ENCODE measurements at regions not wholly inside any gene's neighbourhood (a gene's known extent, or its start where the extent isn't known, plus 50 kb on each side); places are given as distances from the start of the nearest gene placed in this dataset.

GRCh38 chr6:68044264-68044663, 590.8 kb upstream of the ADGRB3 start:
- no peak overlapping the region for H3K27ac ChIP-seq (ENCODE audit: low read depth, low read length)
- peaks cover 0 to 3% (median 0%) of the 10 kb centered on the region in 5 donors for H3K4me1 ChIP-seq (ENCODE audit: control insufficient read depth in 5 of 5, insufficient read depth in 5 of 5, low read length in 5 of 5)
- H3K27me3 ChIP-seq (ENCODE audit: control insufficient read depth in 5 of 5, insufficient read depth in 4 of 5, low read length in 5 of 5), result no peaks in the 10 kb centered on the region
- peaks cover 0 to 2% (median 0%) of the 10 kb centered on the region in 5 donors for H3K9me3 ChIP-seq (ENCODE audit: control insufficient read depth in 5 of 5, low read length in 5 of 5)
- H3K36me3 ChIP-seq (ENCODE audit: control insufficient read depth in 5 of 5, insufficient read depth in 5 of 5, low read length in 5 of 5), result no peaks in the 10 kb centered on the region
- H3K9ac ChIP-seq (ENCODE audit: low read length in 5 of 5), result no peak overlapping the region
- no peak overlapping the region for H3K4me3 ChIP-seq (ENCODE audit: low read depth in 1 of 5, low read length in 5 of 5)

DNA sequence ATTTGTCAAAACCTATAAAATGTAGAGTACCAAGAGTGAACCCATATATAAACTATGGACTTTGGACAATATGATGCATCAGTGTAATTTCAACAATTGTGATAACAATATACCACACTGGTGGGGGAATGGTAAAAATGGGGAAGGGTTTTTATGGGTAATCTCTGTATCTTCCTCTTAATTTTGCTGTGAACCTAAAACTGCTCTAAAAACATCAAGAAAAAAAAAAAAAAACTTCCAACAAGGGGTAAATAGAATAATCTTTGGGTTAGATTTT, 592.0 kb upstream of the ADGRB3 start:
- no peak overlapping the region for H3K4me3 ChIP-seq (ENCODE audit: low read depth in 1 of 5, low read length in 5 of 5)
- no peaks in the 10 kb centered on the region for H3K36me3 ChIP-seq (ENCODE audit: control insufficient read depth in 5 of 5, insufficient read depth in 5 of 5, low read length in 5 of 5)
- H3K27ac ChIP-seq (ENCODE audit: low read depth, low read length), result no peak overlapping the region
- peaks cover 0 to 3% (median 0%) of the 10 kb centered on the region in 5 donors for H3K4me1 ChIP-seq (ENCODE audit: control insufficient read depth in 5 of 5, insufficient read depth in 5 of 5, low read length in 5 of 5)
- no peaks in the 10 kb centered on the region for H3K9me3 ChIP-seq (ENCODE audit: control insufficient read depth in 5 of 5, low read length in 5 of 5)
- no peak overlapping the region for H3K9ac ChIP-seq (ENCODE audit: low read length in 5 of 5)
- H3K27me3 ChIP-seq (ENCODE audit: control insufficient read depth in 5 of 5, insufficient read depth in 4 of 5, low read length in 5 of 5), result no peaks in the 10 kb centered on the region

- peaks cover 0 to 3% (median 0%) of the 10 kb centered on the region in 5 donors for H3K4me1 ChIP-seq (ENCODE audit: control insufficient read depth in 5 of 5, insufficient read depth in 5 of 5, low read length in 5 of 5)
- no peaks in the 10 kb centered on the region for H3K9me3 ChIP-seq (ENCODE audit: control insufficient read depth in 5 of 5, low read length in 5 of 5)
- H3K9ac ChIP-seq (ENCODE audit: low read length in 5 of 5), result no peak overlapping the region
- H3K27ac ChIP-seq (ENCODE audit: low read depth, low read length), result no peak overlapping the region
- no peak overlapping the region for H3K4me3 ChIP-seq (ENCODE audit: low read depth in 1 of 5, low read length in 5 of 5)
- H3K36me3 ChIP-seq (ENCODE audit: control insufficient read depth in 5 of 5, insufficient read depth in 5 of 5, low read length in 5 of 5), result no peaks in the 10 kb centered on the region
- H3K27me3 ChIP-seq (ENCODE audit: control insufficient read depth in 5 of 5, insufficient read depth in 4 of 5, low read length in 5 of 5), result no peaks in the 10 kb centered on the region
These were observed 592.6 kb upstream of the ADGRB3 start for GRCh38 chr6:68042339-68043121.

- peak overlapping the region in 2 of 5 donors; percentile 38 to 56 for H3K4me3 ChIP-seq (ENCODE audit: low read depth in 1 of 5, low read length in 5 of 5)
- no peaks in the 10 kb centered on the region for H3K9me3 ChIP-seq (ENCODE audit: control insufficient read depth in 5 of 5, low read length in 5 of 5)
- H3K27ac ChIP-seq (ENCODE audit: low read depth, low read length), result no peak overlapping the region
- no peaks in the 10 kb centered on the region for H3K36me3 ChIP-seq (ENCODE audit: control insufficient read depth in 5 of 5, insufficient read depth in 5 of 5, low read length in 5 of 5)
- no peaks in the 10 kb centered on the region for H3K27me3 ChIP-seq (ENCODE audit: control insufficient read depth in 5 of 5, insufficient read depth in 4 of 5, low read length in 5 of 5)
- peaks cover 0 to 3% (median 0%) of the 10 kb centered on the region in 5 donors for H3K4me1 ChIP-seq (ENCODE audit: control insufficient read depth in 5 of 5, insufficient read depth in 5 of 5, low read length in 5 of 5)
- H3K9ac ChIP-seq (ENCODE audit: low read length in 5 of 5), result peak overlapping the region in 1 of 5 donors; percentile 6
These were observed 594.3 kb upstream of the ADGRB3 start for GRCh38 chr6:68040780-68041179.

DNA sequence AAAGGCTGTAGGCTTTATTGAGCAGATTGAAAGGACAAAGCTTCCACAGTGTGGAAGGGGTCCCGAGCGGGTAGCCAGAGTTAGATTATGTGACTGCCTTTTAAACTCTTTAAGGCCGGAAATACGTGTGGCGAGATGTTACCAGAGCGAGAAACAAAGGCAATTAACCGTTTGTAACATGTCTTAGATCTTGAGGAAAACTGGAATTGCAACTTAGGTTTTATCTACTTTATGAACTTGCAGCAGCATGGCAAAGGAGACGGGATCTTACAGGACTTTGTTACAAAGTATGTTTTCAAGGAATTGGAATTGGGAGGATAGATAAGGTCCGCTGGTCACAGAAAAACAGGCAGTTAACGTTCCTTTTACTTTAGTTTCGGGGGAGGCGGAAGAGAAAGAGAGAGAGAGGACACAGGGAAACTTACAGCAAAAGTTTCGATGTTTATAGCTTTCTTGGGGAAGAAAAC, 594.7 kb upstream of the ADGRB3 start:
- Histone ChIP-seq H3K36me3 (ENCODE audit: control insufficient read depth in 5 of 5, insufficient read depth in 5 of 5, low read length in 5 of 5) (no peaks in the 10 kb centered on the region), H3K27me3 (ENCODE audit: control insufficient read depth in 5 of 5, insufficient read depth in 4 of 5, low read length in 5 of 5) (no peaks in the 10 kb centered on the region), H3K27ac (ENCODE audit: low read depth, low read length) (no peak overlapping the region), H3K4me3 (ENCODE audit: low read depth in 1 of 5, low read length in 5 of 5) (peak overlapping the region in 2 of 5 donors; percentile 38 to 56), H3K4me1 (ENCODE audit: control insufficient read depth in 5 of 5, insufficient read depth in 5 of 5, low read length in 5 of 5) (peaks cover 0 to 3% (median 0%) of the 10 kb centered on the region in 5 donors), H3K9me3 (ENCODE audit: control insufficient read depth in 5 of 5, low read length in 5 of 5) (no peaks in the 10 kb centered on the region), H3K9ac (ENCODE audit: low read length in 5 of 5) (peak overlapping the region in 1 of 5 donors; percentile 6)

GRCh38 chr6:68039641-68040311, 595.3 kb upstream of the ADGRB3 start:
- H3K27ac ChIP-seq (ENCODE audit: low read depth, low read length), result no peak overlapping the region
- peaks cover 0 to 3% (median 0%) of the 10 kb centered on the region in 5 donors for H3K4me1 ChIP-seq (ENCODE audit: control insufficient read depth in 5 of 5, insufficient read depth in 5 of 5, low read length in 5 of 5)
- H3K27me3 ChIP-seq (ENCODE audit: control insufficient read depth in 5 of 5, insufficient read depth in 4 of 5, low read length in 5 of 5), result no peaks in the 10 kb centered on the region
- H3K9me3 ChIP-seq (ENCODE audit: control insufficient read depth in 5 of 5, low read length in 5 of 5), result peaks cover 0 to under 1% (median 0%) of the 10 kb centered on the region in 5 donors
- no peaks in the 10 kb centered on the region for H3K36me3 ChIP-seq (ENCODE audit: control insufficient read depth in 5 of 5, insufficient read depth in 5 of 5, low read length in 5 of 5)
- H3K9ac ChIP-seq (ENCODE audit: low read length in 5 of 5), result peak overlapping the region in 1 of 5 donors; percentile 6
- peak overlapping the region in 2 of 5 donors; percentile 38 to 56 for H3K4me3 ChIP-seq (ENCODE audit: low read depth in 1 of 5, low read length in 5 of 5)

- Histone ChIP-seq H3K4me3 (ENCODE audit: low read depth in 1 of 5, low read length in 5 of 5) (no peak overlapping the region), H3K4me1 (ENCODE audit: control insufficient read depth in 5 of 5, insufficient read depth in 5 of 5, low read length in 5 of 5) (peaks cover 0 to 3% (median 0%) of the 10 kb centered on the region in 5 donors), H3K9me3 (ENCODE audit: control insufficient read depth in 5 of 5, low read length in 5 of 5) (peaks cover 0 to 3% (median 0%) of the 10 kb centered on the region in 5 donors)
These were observed 596.2 kb upstream of the ADGRB3 start for GRCh38 chr6:68038815-68039408.

DNA sequence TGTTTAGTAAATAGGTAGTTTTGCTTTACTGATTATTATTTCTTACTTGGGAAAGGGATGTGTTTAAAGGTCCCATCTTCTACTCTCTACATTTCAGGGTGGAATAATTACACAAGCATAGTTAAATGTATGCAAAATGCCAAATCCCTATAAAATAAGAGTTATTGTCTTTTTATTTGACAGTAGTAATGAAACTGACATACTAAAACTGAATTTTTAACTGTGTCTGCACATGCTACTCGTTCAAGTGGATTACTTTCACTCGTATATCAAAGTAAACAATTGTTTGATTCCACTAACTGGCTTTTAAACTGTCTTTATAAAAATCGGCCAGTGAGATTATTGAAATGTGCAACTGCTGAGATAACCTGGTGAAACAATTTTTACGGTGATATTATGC, 602.9 kb upstream of the ADGRB3 start:
- no peaks in the 10 kb centered on the region for H3K27me3 ChIP-seq (ENCODE audit: control insufficient read depth in 5 of 5, insufficient read depth in 4 of 5, low read length in 5 of 5)
- no peak overlapping the region for H3K27ac ChIP-seq (ENCODE audit: low read depth, low read length)
- H3K4me1 ChIP-seq (ENCODE audit: control insufficient read depth in 5 of 5, insufficient read depth in 5 of 5, low read length in 5 of 5), result no peaks in the 10 kb centered on the region
- H3K4me3 ChIP-seq (ENCODE audit: low read depth in 1 of 5, low read length in 5 of 5), result no peak overlapping the region
- H3K36me3 ChIP-seq (ENCODE audit: control insufficient read depth in 5 of 5, insufficient read depth in 5 of 5, low read length in 5 of 5), result no peaks in the 10 kb centered on the region
- no peak overlapping the region for H3K9ac ChIP-seq (ENCODE audit: low read length in 5 of 5)
- peaks cover 0 to 3% (median 0%) of the 10 kb centered on the region in 5 donors for H3K9me3 ChIP-seq (ENCODE audit: control insufficient read depth in 5 of 5, low read length in 5 of 5)

More at GRCh38 chr6:68038815-68039408, 596.2 kb upstream of the ADGRB3 start:
- H3K9ac ChIP-seq (ENCODE audit: low read length in 5 of 5), result no peak overlapping the region
- no peak overlapping the region for H3K27ac ChIP-seq (ENCODE audit: low read depth, low read length)
- no peaks in the 10 kb centered on the region for H3K36me3 ChIP-seq (ENCODE audit: control insufficient read depth in 5 of 5, insufficient read depth in 5 of 5, low read length in 5 of 5)
- H3K27me3 ChIP-seq (ENCODE audit: control insufficient read depth in 5 of 5, insufficient read depth in 4 of 5, low read length in 5 of 5), result no peaks in the 10 kb centered on the region

DNA sequence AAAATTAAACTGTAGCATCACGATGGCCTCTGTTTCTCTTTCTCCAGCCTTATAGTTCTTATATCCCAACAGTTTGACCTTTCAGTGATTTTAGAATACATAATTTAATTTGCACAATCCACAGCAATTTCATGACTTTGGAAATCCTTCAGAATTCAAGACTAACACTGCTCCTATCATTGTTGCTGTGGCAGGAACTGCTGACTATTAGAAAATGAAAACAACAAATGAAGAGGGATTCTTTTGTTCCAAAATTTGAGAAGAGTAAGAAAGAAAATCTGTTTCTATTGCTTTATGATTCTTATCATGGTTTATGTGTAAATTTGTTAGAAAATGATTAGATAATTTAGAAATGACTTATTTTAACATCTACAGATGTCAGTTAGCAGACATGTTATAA, 604.0 kb upstream of the ADGRB3 start:
- Histone ChIP-seq H3K9ac (ENCODE audit: low read length in 5 of 5) (no peak overlapping the region), H3K4me3 (ENCODE audit: low read depth in 1 of 5, low read length in 5 of 5) (no peak overlapping the region)

GRCh38 chr6:68026483-68026882, 608.6 kb upstream of the ADGRB3 start:
- H3K9me3 ChIP-seq (ENCODE audit: control insufficient read depth in 5 of 5, low read length in 5 of 5), result peaks cover 0 to 3% (median 0%) of the 10 kb centered on the region in 5 donors
- H3K4me1 ChIP-seq (ENCODE audit: control insufficient read depth in 5 of 5, insufficient read depth in 5 of 5, low read length in 5 of 5), result no peaks in the 10 kb centered on the region
- no peaks in the 10 kb centered on the region for H3K36me3 ChIP-seq (ENCODE audit: control insufficient read depth in 5 of 5, insufficient read depth in 5 of 5, low read length in 5 of 5)
- no peak overlapping the region for H3K27ac ChIP-seq (ENCODE audit: low read depth, low read length)
- no peak overlapping the region for H3K9ac ChIP-seq (ENCODE audit: low read length in 5 of 5)
- no peaks in the 10 kb centered on the region for H3K27me3 ChIP-seq (ENCODE audit: control insufficient read depth in 5 of 5, insufficient read depth in 4 of 5, low read length in 5 of 5)
- H3K4me3 ChIP-seq (ENCODE audit: low read depth in 1 of 5, low read length in 5 of 5), result no peak overlapping the region

More for the DNA sequence above, 604.0 kb upstream of the ADGRB3 start:
- H3K9me3 ChIP-seq (ENCODE audit: control insufficient read depth in 5 of 5, low read length in 5 of 5), result peaks cover 0 to 3% (median 0%) of the 10 kb centered on the region in 5 donors
- H3K27me3 ChIP-seq (ENCODE audit: control insufficient read depth in 5 of 5, insufficient read depth in 4 of 5, low read length in 5 of 5), result no peaks in the 10 kb centered on the region
- H3K36me3 ChIP-seq (ENCODE audit: control insufficient read depth in 5 of 5, insufficient read depth in 5 of 5, low read length in 5 of 5), result no peaks in the 10 kb centered on the region
- H3K27ac ChIP-seq (ENCODE audit: low read depth, low read length), result no peak overlapping the region
- H3K4me1 ChIP-seq (ENCODE audit: control insufficient read depth in 5 of 5, insufficient read depth in 5 of 5, low read length in 5 of 5), result no peaks in the 10 kb centered on the region

All from subcutaneous abdominal adipose tissue (tissue), 5 donors.